ENCODE measurements at regions not wholly inside any gene's neighbourhood (a gene's known extent, or its start where the extent isn't known, plus 50 kb on each side); places are given as distances from the start of the nearest gene placed in this dataset.

- no peak for DNase-seq (ENCODE audit: low read depth)
- H3K9ac ChIP-seq (ENCODE audit: low read length) = no peak overlapping the region
- no peaks in the 10 kb centered on the region for H3K4me1 ChIP-seq (ENCODE audit: control insufficient read depth, insufficient read depth, low read length)
- no peaks in the 10 kb centered on the region for H3K27me3 ChIP-seq (replicated peaks; ENCODE audit: control insufficient read depth, insufficient read depth, low read length)
- H3K36me3 ChIP-seq (ENCODE audit: control insufficient read depth, insufficient read depth, low read length, severe bottlenecking) = no peaks in the 10 kb centered on the region
- H3K9me3 ChIP-seq (ENCODE audit: control insufficient read depth, low read length) = no peaks in the 10 kb centered on the region
- H3K4me3 ChIP-seq (ENCODE audit: low read length) = no peak overlapping the region
Observed at GRCh38 chr6:9192405-9192909, 757.1 kb upstream of the SLC35B3 start.

DNA sequence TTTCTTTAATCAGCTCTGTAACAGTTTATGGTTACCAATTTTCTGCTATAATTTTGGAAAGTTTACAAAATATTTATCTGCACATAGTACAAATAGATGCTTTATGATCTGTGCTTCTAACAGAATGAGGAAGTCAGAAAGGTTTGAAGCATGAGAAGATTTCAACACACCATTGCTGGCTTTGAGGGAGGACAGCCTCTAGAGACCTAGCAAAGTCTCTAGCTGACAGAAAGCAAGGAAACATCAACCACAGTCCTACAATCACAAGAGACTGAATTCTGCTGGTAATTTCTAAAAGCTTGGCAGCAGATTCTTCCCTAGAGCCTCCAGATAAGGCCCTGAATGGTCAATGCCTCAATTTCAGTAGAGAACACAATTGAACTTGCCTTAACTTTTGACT, 750.8 kb upstream of the SLC35B3 start:
- H3K4me1 ChIP-seq (ENCODE audit: control insufficient read depth, insufficient read depth, low read length) = no peaks in the 10 kb centered on the region
- no peaks in the 10 kb centered on the region for H3K9me3 ChIP-seq (ENCODE audit: control insufficient read depth, low read length)
- H3K9ac ChIP-seq (ENCODE audit: low read length) = no peak overlapping the region
- H3K4me3 ChIP-seq (ENCODE audit: low read length) = no peak overlapping the region
- peak; percentile 8 for DNase-seq (ENCODE audit: low read depth)
- no peaks in the 10 kb centered on the region for H3K36me3 ChIP-seq (ENCODE audit: control insufficient read depth, insufficient read depth, low read length, severe bottlenecking)
- H3K27me3 ChIP-seq (replicated peaks; ENCODE audit: control insufficient read depth, insufficient read depth, low read length) = no peaks in the 10 kb centered on the region

GRCh38 chr6:9178071-9178470, 742.7 kb upstream of the SLC35B3 start:
- Histone ChIP-seq H3K9ac (ENCODE audit: low read length) (no peak overlapping the region), H3K4me3 (ENCODE audit: low read length) (no peak overlapping the region), H3K9me3 (ENCODE audit: control insufficient read depth, low read length) (no peaks in the 10 kb centered on the region), H3K4me1 (ENCODE audit: control insufficient read depth, insufficient read depth, low read length) (no peaks in the 10 kb centered on the region), H3K27me3 (replicated peaks; ENCODE audit: control insufficient read depth, insufficient read depth, low read length) (no peaks in the 10 kb centered on the region), H3K36me3 (ENCODE audit: control insufficient read depth, insufficient read depth, low read length, severe bottlenecking) (no peaks in the 10 kb centered on the region)
- DNase-seq (ENCODE audit: low read depth) = no peak

GRCh38 chr6:9173229-9173628, 737.9 kb upstream of the SLC35B3 start:
- Histone ChIP-seq H3K9ac (ENCODE audit: low read length) (no peak overlapping the region), H3K27me3 (replicated peaks; ENCODE audit: control insufficient read depth, insufficient read depth, low read length) (no peaks in the 10 kb centered on the region), H3K36me3 (ENCODE audit: control insufficient read depth, insufficient read depth, low read length, severe bottlenecking) (no peaks in the 10 kb centered on the region), H3K4me3 (ENCODE audit: low read length) (no peak overlapping the region), H3K9me3 (ENCODE audit: control insufficient read depth, low read length) (no peaks in the 10 kb centered on the region), H3K4me1 (ENCODE audit: control insufficient read depth, insufficient read depth, low read length) (no peaks in the 10 kb centered on the region)
- no peak for DNase-seq (ENCODE audit: low read depth)

GRCh38 chr6:9172096-9172495, 736.8 kb upstream of the SLC35B3 start:
- H3K4me1 ChIP-seq (ENCODE audit: control insufficient read depth, insufficient read depth, low read length) = no peaks in the 10 kb centered on the region
- H3K27me3 ChIP-seq (replicated peaks; ENCODE audit: control insufficient read depth, insufficient read depth, low read length) = no peaks in the 10 kb centered on the region
- H3K4me3 ChIP-seq (ENCODE audit: low read length) = no peak overlapping the region
- no peak for DNase-seq (ENCODE audit: low read depth)
- H3K9ac ChIP-seq (ENCODE audit: low read length) = no peak overlapping the region
- H3K9me3 ChIP-seq (ENCODE audit: control insufficient read depth, low read length) = no peaks in the 10 kb centered on the region
- H3K36me3 ChIP-seq (ENCODE audit: control insufficient read depth, insufficient read depth, low read length, severe bottlenecking) = no peaks in the 10 kb centered on the region

- H3K9me3 ChIP-seq (ENCODE audit: control insufficient read depth, low read length) = peaks cover 9% of the 10 kb centered on the region
- no peak for DNase-seq (ENCODE audit: low read depth)
- H3K4me3 ChIP-seq (ENCODE audit: low read length) = no peak overlapping the region
- no peaks in the 10 kb centered on the region for H3K27me3 ChIP-seq (replicated peaks; ENCODE audit: control insufficient read depth, insufficient read depth, low read length)
- H3K9ac ChIP-seq (ENCODE audit: low read length) = no peak overlapping the region
- no peaks in the 10 kb centered on the region for H3K36me3 ChIP-seq (ENCODE audit: control insufficient read depth, insufficient read depth, low read length, severe bottlenecking)
- H3K4me1 ChIP-seq (ENCODE audit: control insufficient read depth, insufficient read depth, low read length) = no peaks in the 10 kb centered on the region
Observed at GRCh38 chr6:9168669-9169068, 733.3 kb upstream of the SLC35B3 start.

DNA sequence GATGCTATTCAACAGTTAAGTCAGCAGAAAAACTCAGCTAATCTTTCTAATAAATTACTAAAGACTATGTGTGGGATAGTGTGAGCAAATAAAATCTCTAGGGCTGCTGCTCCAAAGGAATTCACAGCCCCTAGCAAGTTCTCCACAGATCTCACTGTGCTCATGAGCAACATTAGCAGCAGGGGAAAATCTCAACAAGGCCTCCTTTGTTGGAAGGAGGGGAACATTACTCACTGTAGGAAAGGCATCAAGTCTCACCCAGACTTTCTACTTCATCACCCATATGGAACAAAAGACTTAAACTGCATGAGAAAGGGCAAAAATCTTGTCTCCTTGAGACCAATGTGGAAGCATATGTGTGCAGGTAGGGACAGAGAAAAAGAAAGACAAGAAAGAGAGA, 726.4 kb upstream of the SLC35B3 start:
- DNase-seq (ENCODE audit: low read depth) = no peak
- H3K9me3 ChIP-seq (ENCODE audit: control insufficient read depth, low read length) = peaks cover 17% of the 10 kb centered on the region
- H3K4me3 ChIP-seq (ENCODE audit: low read length) = no peak overlapping the region
- H3K27me3 ChIP-seq (replicated peaks; ENCODE audit: control insufficient read depth, insufficient read depth, low read length) = no peaks in the 10 kb centered on the region
- H3K9ac ChIP-seq (ENCODE audit: low read length) = no peak overlapping the region
- H3K36me3 ChIP-seq (ENCODE audit: control insufficient read depth, insufficient read depth, low read length, severe bottlenecking) = no peaks in the 10 kb centered on the region
- no peaks in the 10 kb centered on the region for H3K4me1 ChIP-seq (ENCODE audit: control insufficient read depth, insufficient read depth, low read length)

GRCh38 chr6:9159051-9159450, 723.7 kb upstream of the SLC35B3 start:
- Histone ChIP-seq H3K27me3 (replicated peaks; ENCODE audit: control insufficient read depth, insufficient read depth, low read length) (no peaks in the 10 kb centered on the region), H3K9me3 (ENCODE audit: control insufficient read depth, low read length) (peaks cover 8% of the 10 kb centered on the region), H3K9ac (ENCODE audit: low read length) (no peak overlapping the region), H3K4me3 (ENCODE audit: low read length) (no peak overlapping the region), H3K4me1 (ENCODE audit: control insufficient read depth, insufficient read depth, low read length) (no peaks in the 10 kb centered on the region), H3K36me3 (ENCODE audit: control insufficient read depth, insufficient read depth, low read length, severe bottlenecking) (no peaks in the 10 kb centered on the region)
- no peak for DNase-seq (ENCODE audit: low read depth)

- no peaks in the 10 kb centered on the region for H3K4me1 ChIP-seq (ENCODE audit: control insufficient read depth, insufficient read depth, low read length)
- no peak overlapping the region for H3K4me3 ChIP-seq (ENCODE audit: low read length)
- H3K36me3 ChIP-seq (ENCODE audit: control insufficient read depth, insufficient read depth, low read length, severe bottlenecking) = no peaks in the 10 kb centered on the region
- H3K27me3 ChIP-seq (replicated peaks; ENCODE audit: control insufficient read depth, insufficient read depth, low read length) = no peaks in the 10 kb centered on the region
- no peak for DNase-seq (ENCODE audit: low read depth)
- H3K9me3 ChIP-seq (ENCODE audit: control insufficient read depth, low read length) = no peaks in the 10 kb centered on the region
- no peak overlapping the region for H3K9ac ChIP-seq (ENCODE audit: low read length)
Observed at GRCh38 chr6:9155836-9156235, 720.5 kb upstream of the SLC35B3 start.

- H3K36me3 ChIP-seq (ENCODE audit: control insufficient read depth, insufficient read depth, low read length, severe bottlenecking) = no peaks in the 10 kb centered on the region
- DNase-seq (ENCODE audit: low read depth) = no peak
- H3K27me3 ChIP-seq (replicated peaks; ENCODE audit: control insufficient read depth, insufficient read depth, low read length) = no peaks in the 10 kb centered on the region
- H3K9me3 ChIP-seq (ENCODE audit: control insufficient read depth, low read length) = no peaks in the 10 kb centered on the region
- no peak overlapping the region for H3K9ac ChIP-seq (ENCODE audit: low read length)
- peaks cover 34% of the 10 kb centered on the region for H3K4me1 ChIP-seq (ENCODE audit: control insufficient read depth, insufficient read depth, low read length)
- no peak overlapping the region for H3K4me3 ChIP-seq (ENCODE audit: low read length)
Observed at GRCh38 chr6:9143140-9143539, 707.8 kb upstream of the SLC35B3 start.

DNA sequence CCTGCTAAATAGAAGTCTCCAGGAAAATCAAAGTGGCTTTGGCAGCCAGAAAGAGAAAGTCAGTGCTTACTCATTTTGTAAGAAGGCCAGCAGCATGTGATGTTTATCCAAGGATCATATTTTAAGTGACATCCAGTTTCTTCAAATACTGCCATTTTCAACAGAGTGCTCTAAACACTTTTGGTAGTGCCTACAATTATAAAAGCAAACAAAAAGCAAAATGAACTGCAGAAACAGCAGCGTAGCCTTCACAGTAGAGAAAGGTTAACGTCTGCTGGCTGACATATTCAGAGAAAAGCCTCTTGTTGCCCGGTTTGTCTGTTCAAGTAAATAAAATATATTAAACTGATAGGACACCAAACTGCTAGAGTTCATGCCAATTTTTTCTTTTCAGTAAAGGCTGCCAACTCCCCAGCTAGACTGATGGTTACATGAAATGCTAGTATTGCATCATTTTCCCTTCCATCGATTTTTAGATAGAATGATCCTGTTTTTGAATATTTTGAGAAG, 705.7 kb upstream of the SLC35B3 start:
- DNase-seq (ENCODE audit: low read depth) = peak; percentile 74
- H3K4me3 ChIP-seq (ENCODE audit: low read length) = peak overlapping the region; percentile 53
- no peaks in the 10 kb centered on the region for H3K27me3 ChIP-seq (replicated peaks; ENCODE audit: control insufficient read depth, insufficient read depth, low read length)
- peak overlapping the region; percentile 52 for H3K9ac ChIP-seq (ENCODE audit: low read length)
- no peaks in the 10 kb centered on the region for H3K36me3 ChIP-seq (ENCODE audit: control insufficient read depth, insufficient read depth, low read length, severe bottlenecking)
- peaks cover 38% of the 10 kb centered on the region for H3K4me1 ChIP-seq (ENCODE audit: control insufficient read depth, insufficient read depth, low read length)
- H3K9me3 ChIP-seq (ENCODE audit: control insufficient read depth, low read length) = no peaks in the 10 kb centered on the region

GRCh38 chr6:9140172-9140571, 704.8 kb upstream of the SLC35B3 start:
- DNase-seq (ENCODE audit: low read depth) = peak; percentile 44
- H3K9ac ChIP-seq (ENCODE audit: low read length) = peak overlapping the region; percentile 27
- no peaks in the 10 kb centered on the region for H3K9me3 ChIP-seq (ENCODE audit: control insufficient read depth, low read length)
- H3K27me3 ChIP-seq (replicated peaks; ENCODE audit: control insufficient read depth, insufficient read depth, low read length) = no peaks in the 10 kb centered on the region
- H3K4me3 ChIP-seq (ENCODE audit: low read length) = peak overlapping the region; percentile 64
- H3K36me3 ChIP-seq (ENCODE audit: control insufficient read depth, insufficient read depth, low read length, severe bottlenecking) = no peaks in the 10 kb centered on the region
- peaks cover 41% of the 10 kb centered on the region for H3K4me1 ChIP-seq (ENCODE audit: control insufficient read depth, insufficient read depth, low read length)
